Uterus (tissue), 2 donors: ENCODE measurements at regions not wholly inside any gene's neighbourhood (a gene's known extent, or its start where the extent isn't known, plus 50 kb on each side); places are given as distances from the start of the nearest gene placed in this dataset.

Experiments
- POLR2A ChIP-seq, 2 donors: fragments of 450-650 bp; IDR thresholded peaks; one replicate each; pipeline ENCODE4 v1.6.1; 2016; ENCODE audit warnings: antibody characterized with exemption in 2 of 2, mild to moderate bottlenecking in 1 of 2, moderate library complexity in 1 of 2
- TF ChIP-seq, protein P1 (sequence below), 4 experiments: fragments of 200-600 bp in 2 of 4; fragments of 450-650 bp in 2 of 4; sonication (generic) in 2 of 4; IDR thresholded peaks; one replicate each; pipeline ENCODE4 v1.5.1; 2016 to 2019; ENCODE audit warnings: antibody characterized with exemption in 4 of 4, mild to moderate bottlenecking in 2 of 4, moderate library complexity in 1 of 4

- TF ChIP-seq, protein P1, sequence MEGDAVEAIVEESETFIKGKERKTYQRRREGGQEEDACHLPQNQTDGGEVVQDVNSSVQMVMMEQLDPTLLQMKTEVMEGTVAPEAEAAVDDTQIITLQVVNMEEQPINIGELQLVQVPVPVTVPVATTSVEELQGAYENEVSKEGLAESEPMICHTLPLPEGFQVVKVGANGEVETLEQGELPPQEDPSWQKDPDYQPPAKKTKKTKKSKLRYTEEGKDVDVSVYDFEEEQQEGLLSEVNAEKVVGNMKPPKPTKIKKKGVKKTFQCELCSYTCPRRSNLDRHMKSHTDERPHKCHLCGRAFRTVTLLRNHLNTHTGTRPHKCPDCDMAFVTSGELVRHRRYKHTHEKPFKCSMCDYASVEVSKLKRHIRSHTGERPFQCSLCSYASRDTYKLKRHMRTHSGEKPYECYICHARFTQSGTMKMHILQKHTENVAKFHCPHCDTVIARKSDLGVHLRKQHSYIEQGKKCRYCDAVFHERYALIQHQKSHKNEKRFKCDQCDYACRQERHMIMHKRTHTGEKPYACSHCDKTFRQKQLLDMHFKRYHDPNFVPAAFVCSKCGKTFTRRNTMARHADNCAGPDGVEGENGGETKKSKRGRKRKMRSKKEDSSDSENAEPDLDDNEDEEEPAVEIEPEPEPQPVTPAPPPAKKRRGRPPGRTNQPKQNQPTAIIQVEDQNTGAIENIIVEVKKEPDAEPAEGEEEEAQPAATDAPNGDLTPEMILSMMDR (IDR thresholded peaks at IDR 0.05) = no peak
- no peak for TF ChIP-seq POLR2A (IDR thresholded peaks at IDR 0.05)
Measured at GRCh38 chr10:33093362-33093761, 135.3 kb upstream of the ITGB1 start.
